Panc1 (cell line): ENCODE measurements at regions not wholly inside any gene's neighbourhood (a gene's known extent, or its start where the extent isn't known, plus 50 kb on each side); places are given as distances from the start of the nearest gene placed in this dataset.

ENCODE experiments used
- POLR2AphosphoS5 ChIP-seq: IDR thresholded peaks from 2 replicates; pipeline ENCODE4 v1.6.1; 2012; ENCODE audit warnings: mild to moderate bottlenecking, low read depth, low read length, moderate library complexity
- SIN3A ChIP-seq: IDR thresholded peaks from 2 replicates; pipeline ENCODE4 v1.6.1; 2012; ENCODE audit warnings: low read depth, mild to moderate bottlenecking, low read length, moderate library complexity, borderline replicate concordance; ENCODE audit not compliant: insufficient read depth
- TF ChIP-seq, protein P1 (sequence below): fragments of 450-650 bp; IDR thresholded peaks from 2 replicates; pipeline ENCODE4 v1.5.1; 2017; ENCODE audit warnings: mild to moderate bottlenecking

DNA sequence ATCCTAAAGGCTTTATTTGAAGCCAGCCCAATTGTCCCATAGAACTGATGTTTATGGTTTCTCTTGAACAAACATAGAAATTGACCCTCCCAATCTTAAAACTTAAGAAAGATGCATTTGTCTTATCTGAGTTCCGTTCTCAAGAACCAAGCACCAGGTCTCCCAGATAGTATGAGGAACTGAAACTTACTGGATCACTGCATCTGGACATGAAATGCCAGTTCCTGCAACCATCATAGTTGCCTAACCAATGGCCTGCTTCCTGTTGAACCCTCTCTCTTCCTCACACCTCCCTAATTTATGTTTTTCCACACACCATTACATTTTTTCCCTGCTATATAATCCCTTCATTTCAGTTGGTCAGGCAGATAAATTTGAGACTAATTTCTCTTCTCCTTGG, 478.9 kb downstream of the HTR1A start:
- TF ChIP-seq, protein P1, sequence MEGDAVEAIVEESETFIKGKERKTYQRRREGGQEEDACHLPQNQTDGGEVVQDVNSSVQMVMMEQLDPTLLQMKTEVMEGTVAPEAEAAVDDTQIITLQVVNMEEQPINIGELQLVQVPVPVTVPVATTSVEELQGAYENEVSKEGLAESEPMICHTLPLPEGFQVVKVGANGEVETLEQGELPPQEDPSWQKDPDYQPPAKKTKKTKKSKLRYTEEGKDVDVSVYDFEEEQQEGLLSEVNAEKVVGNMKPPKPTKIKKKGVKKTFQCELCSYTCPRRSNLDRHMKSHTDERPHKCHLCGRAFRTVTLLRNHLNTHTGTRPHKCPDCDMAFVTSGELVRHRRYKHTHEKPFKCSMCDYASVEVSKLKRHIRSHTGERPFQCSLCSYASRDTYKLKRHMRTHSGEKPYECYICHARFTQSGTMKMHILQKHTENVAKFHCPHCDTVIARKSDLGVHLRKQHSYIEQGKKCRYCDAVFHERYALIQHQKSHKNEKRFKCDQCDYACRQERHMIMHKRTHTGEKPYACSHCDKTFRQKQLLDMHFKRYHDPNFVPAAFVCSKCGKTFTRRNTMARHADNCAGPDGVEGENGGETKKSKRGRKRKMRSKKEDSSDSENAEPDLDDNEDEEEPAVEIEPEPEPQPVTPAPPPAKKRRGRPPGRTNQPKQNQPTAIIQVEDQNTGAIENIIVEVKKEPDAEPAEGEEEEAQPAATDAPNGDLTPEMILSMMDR: no peak
- TF ChIP-seq POLR2AphosphoS5 (no peak), SIN3A (no peak)
